Peyer's patch (tissue), 4 donors: ENCODE measurements at regions not wholly inside any gene's neighbourhood (a gene's known extent, or its start where the extent isn't known, plus 50 kb on each side); places are given as distances from the start of the nearest gene placed in this dataset.

Experiments used
- CTCF ChIP-seq, 6 experiments: fragments of 450-650 bp in 4 of 6; fragments of 200-600 bp in 2 of 6; sonication (generic) in 1 of 6; IDR thresholded peaks; one replicate each; pipeline ENCODE4 v1.5.1; 2017 to 2019; ENCODE audit warnings: antibody characterized with exemption in 6 of 6, mild to moderate bottlenecking in 3 of 6, moderate library complexity in 1 of 6
- POLR2A ChIP-seq, 2 donors: fragments of 450-650 bp; IDR thresholded peaks; one replicate each; pipeline ENCODE4 v1.5.1; 2017; ENCODE audit warnings: antibody characterized with exemption in 2 of 2, mild to moderate bottlenecking in 2 of 2, moderate library complexity in 2 of 2

GRCh38 chr10:6780008-6780677 lies 200.1 kb upstream of the PRKCQ start:
- TF ChIP-seq CTCF (IDR thresholded peaks at IDR 0.05) (no peak), POLR2A (IDR thresholded peaks at IDR 0.05) (no peak)
